ENCODE measurements at regions not wholly inside any gene's neighbourhood (a gene's known extent, or its start where the extent isn't known, plus 50 kb on each side); places are given as distances from the start of the nearest gene placed in this dataset.

DNA sequence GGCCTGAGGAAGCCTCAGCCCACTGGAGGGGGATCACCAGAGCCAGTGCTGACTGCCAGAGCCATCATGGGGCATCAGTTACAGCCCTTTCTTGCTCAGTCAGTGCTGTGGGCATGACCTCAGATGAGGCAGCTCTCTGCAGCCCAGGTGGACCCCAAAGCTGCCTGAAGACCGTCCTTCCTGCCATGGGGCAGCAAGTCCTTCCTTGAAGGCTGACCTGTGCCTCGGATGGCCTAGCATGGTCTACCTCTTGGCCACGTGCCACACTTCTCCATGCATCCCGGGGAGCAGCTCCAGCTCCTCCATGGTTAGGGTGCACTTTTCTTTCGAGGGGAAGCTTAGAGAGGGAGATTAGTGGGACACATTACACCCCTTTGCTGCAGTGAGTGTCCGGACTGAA, 233.4 kb downstream of the VAPA start:
- CTCF ChIA-PET = no interaction called here
- H3K36me3 ChIP-seq (ENCODE audit: control insufficient read depth, insufficient read depth, low read length) = no peaks in the 10 kb centered on the region
- no peak overlapping the region for H4K8ac ChIP-seq (ENCODE audit: low read depth in 2 of 2, low read length in 2 of 2)
- H3K4me2 ChIP-seq (ENCODE audit: low read depth, low read length) = no peak overlapping the region
- dilution Hi-C loops (cut with HindIII; ENCODE audit: low sequenced_read_pairs, unreplicated experiment) (no loop called here), intact Hi-C loops (cut with micrococcal nuclease) (no loop called here), in situ Hi-C loops (cut with MboI; ENCODE audit: low sequenced_read_pairs) (no loop called here)
- H2BK20ac ChIP-seq (ENCODE audit: low read depth, low read length) = no peak overlapping the region
- no peak overlapping the region for H3K9ac ChIP-seq (ENCODE audit: low read depth, low read length)
- POLR2A ChIA-PET (ENCODE audit: unreplicated experiment) = no interaction called here
- H3K79me1 ChIP-seq (ENCODE audit: low read depth in 1 of 2, low read length in 2 of 2) = no peaks in the 10 kb centered on the region
- no peak overlapping the region for H3K27ac ChIP-seq (ENCODE audit: insufficient read depth, low read length)
- no peak overlapping the region for H2AK5ac ChIP-seq (ENCODE audit: low read depth, low read length)
- H2AK9ac ChIP-seq (replicated peaks; ENCODE audit: low read depth, low read length, poor library complexity) = no peak overlapping the region
- H3K4me1 ChIP-seq (ENCODE audit: control insufficient read depth, insufficient read depth, low read length) = peaks cover 5% of the 10 kb centered on the region
- no peak overlapping the region for H4K5ac ChIP-seq (ENCODE audit: low read depth, low read length)
- H2BK5ac ChIP-seq (ENCODE audit: low read depth, low read length, poor library complexity, severe bottlenecking) = no peak overlapping the region
- no peak overlapping the region for H4K91ac ChIP-seq (ENCODE audit: insufficient read depth, low read depth, low read length)
- H2AFZ ChIP-seq (replicated peaks; ENCODE audit: low read length, poor library complexity) = no peak overlapping the region
- no peak overlapping the region for H3K18ac ChIP-seq (ENCODE audit: low read depth, low read length)
- H3K27me3 ChIP-seq (ENCODE audit: control insufficient read depth, insufficient read depth, low read length) = peaks cover 10% of the 10 kb centered on the region
- H2BK15ac ChIP-seq (ENCODE audit: low read depth, low read length) = no peak overlapping the region
- no peak overlapping the region for H3K56ac ChIP-seq (ENCODE audit: extremely low read depth, insufficient read depth, low read length)
- no peak overlapping the region for H3K4me3 ChIP-seq (ENCODE audit: insufficient read depth, low read depth, low read length)
- no peaks in the 10 kb centered on the region for H3K9me3 ChIP-seq (ENCODE audit: control insufficient read depth, insufficient read depth, low read length)
- ATAC-seq (ENCODE audit: low read depth) (no peak), DNase-seq (no peak)
- H2BK120ac ChIP-seq (ENCODE audit: low read depth, low read length) = no peak overlapping the region
- no peak overlapping the region for H3K23ac ChIP-seq (ENCODE audit: low read depth, low read length)
- peaks cover 10% of the 10 kb centered on the region for H3K9me1 ChIP-seq (ENCODE audit: insufficient read depth, low read length)
- TF ChIP-seq CHD1 (IDR thresholded peaks at IDR 0.05; ENCODE audit: low read depth, low read length) = no peak
- TF ChIP-seq, protein P1, sequence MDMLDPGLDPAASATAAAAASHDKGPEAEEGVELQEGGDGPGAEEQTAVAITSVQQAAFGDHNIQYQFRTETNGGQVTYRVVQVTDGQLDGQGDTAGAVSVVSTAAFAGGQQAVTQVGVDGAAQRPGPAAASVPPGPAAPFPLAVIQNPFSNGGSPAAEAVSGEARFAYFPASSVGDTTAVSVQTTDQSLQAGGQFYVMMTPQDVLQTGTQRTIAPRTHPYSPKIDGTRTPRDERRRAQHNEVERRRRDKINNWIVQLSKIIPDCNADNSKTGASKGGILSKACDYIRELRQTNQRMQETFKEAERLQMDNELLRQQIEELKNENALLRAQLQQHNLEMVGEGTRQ (IDR thresholded peaks at IDR 0.05; ENCODE audit: low read depth, low read length) = no peak
- TF ChIP-seq BHLHE40 (IDR thresholded peaks at IDR 0.05; ENCODE audit: low read depth, low read length) = no peak
- TF ChIP-seq FOS (IDR thresholded peaks at IDR 0.05; ENCODE audit: low read depth, low read length) = no peak
- TF ChIP-seq MXI1 (IDR thresholded peaks at IDR 0.05; ENCODE audit: borderline replicate concordance, low read depth, low read length) = no peak
- no peak for TF ChIP-seq MAFK (IDR thresholded peaks at IDR 0.05; ENCODE audit: low read depth, low read length)
- TF ChIP-seq, protein P2, sequence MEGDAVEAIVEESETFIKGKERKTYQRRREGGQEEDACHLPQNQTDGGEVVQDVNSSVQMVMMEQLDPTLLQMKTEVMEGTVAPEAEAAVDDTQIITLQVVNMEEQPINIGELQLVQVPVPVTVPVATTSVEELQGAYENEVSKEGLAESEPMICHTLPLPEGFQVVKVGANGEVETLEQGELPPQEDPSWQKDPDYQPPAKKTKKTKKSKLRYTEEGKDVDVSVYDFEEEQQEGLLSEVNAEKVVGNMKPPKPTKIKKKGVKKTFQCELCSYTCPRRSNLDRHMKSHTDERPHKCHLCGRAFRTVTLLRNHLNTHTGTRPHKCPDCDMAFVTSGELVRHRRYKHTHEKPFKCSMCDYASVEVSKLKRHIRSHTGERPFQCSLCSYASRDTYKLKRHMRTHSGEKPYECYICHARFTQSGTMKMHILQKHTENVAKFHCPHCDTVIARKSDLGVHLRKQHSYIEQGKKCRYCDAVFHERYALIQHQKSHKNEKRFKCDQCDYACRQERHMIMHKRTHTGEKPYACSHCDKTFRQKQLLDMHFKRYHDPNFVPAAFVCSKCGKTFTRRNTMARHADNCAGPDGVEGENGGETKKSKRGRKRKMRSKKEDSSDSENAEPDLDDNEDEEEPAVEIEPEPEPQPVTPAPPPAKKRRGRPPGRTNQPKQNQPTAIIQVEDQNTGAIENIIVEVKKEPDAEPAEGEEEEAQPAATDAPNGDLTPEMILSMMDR (conservative IDR thresholded peaks at IDR 0.05; ENCODE audit: low read depth, low read length) = no peak
- TF ChIP-seq RFX5 (IDR thresholded peaks at IDR 0.05; ENCODE audit: low read depth, low read length) = no peak
- no peak for TF ChIP-seq RCOR1 (IDR thresholded peaks at IDR 0.05; ENCODE audit: insufficient replicate concordance, low read length)
- TF ChIP-seq MAZ (IDR thresholded peaks at IDR 0.05; ENCODE audit: borderline replicate concordance, low read depth, low read length) = no peak
- TF ChIP-seq, protein P3, sequence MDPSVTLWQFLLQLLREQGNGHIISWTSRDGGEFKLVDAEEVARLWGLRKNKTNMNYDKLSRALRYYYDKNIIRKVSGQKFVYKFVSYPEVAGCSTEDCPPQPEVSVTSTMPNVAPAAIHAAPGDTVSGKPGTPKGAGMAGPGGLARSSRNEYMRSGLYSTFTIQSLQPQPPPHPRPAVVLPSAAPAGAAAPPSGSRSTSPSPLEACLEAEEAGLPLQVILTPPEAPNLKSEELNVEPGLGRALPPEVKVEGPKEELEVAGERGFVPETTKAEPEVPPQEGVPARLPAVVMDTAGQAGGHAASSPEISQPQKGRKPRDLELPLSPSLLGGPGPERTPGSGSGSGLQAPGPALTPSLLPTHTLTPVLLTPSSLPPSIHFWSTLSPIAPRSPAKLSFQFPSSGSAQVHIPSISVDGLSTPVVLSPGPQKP (IDR thresholded peaks at IDR 0.05; ENCODE audit: borderline replicate concordance, low read depth, low read length) = no peak
- TF ChIP-seq RAD21 (IDR thresholded peaks at IDR 0.05; ENCODE audit: low read length) = no peak
- TF ChIP-seq SMC3 (IDR thresholded peaks at IDR 0.05; ENCODE audit: low read depth, low read length) = no peak
- TF ChIP-seq NFE2L2 (IDR thresholded peaks at IDR 0.05; ENCODE audit: low read depth, low read length) = no peak
- no peak for TF ChIP-seq POLR2A (IDR thresholded peaks at IDR 0.05; ENCODE audit: low read depth, low read length)
- TF ChIP-seq CEBPB (IDR thresholded peaks at IDR 0.05; ENCODE audit: low read depth, low read length) = no peak
- BruUV-seq (replicated peaks) = no TSS peak
- H3K14ac ChIP-seq (replicated peaks; ENCODE audit: low read depth, low read length) = no peak overlapping the region
- H4K20me1 ChIP-seq (ENCODE audit: insufficient read depth, low read length) = no peaks in the 10 kb centered on the region
- no peak overlapping the region for H3K4ac ChIP-seq (ENCODE audit: low read depth, low read length)
- 80% methylated on average over 1 of the region's 6 CpGs; no CpG with 5 or more reads in 1 of the 2 experiments for WGBS, 2 experiments (ENCODE audit: extremely low coverage in 2 of 2, insufficient read length in 1 of 2)

Data from IMR-90 (cell line).